ENCODE measurements at regions not wholly inside any gene's neighbourhood (a gene's known extent, or its start where the extent isn't known, plus 50 kb on each side); places are given as distances from the start of the nearest gene placed in this dataset.

- DNase-seq (ENCODE audit: low spot score), result no peak
These were observed 56.5 kb upstream of the JDP2 start for GRCh38 chr14:75371297-75371696.

GRCh38 chr14:75372260-75372659, 55.6 kb upstream of the JDP2 start:
- DNase-seq (ENCODE audit: low spot score), result no peak

GRCh38 chr14:75373133-75373532, 54.7 kb upstream of the JDP2 start:
- no peak for DNase-seq (ENCODE audit: low spot score)

- no peak for DNase-seq (ENCODE audit: low spot score)
These were observed 54.2 kb upstream of the JDP2 start for GRCh38 chr14:75373616-75374015.

GRCh38 chr14:75374911-75375310, 52.9 kb upstream of the JDP2 start:
- DNase-seq (ENCODE audit: low spot score), result no peak

- no peak for DNase-seq (ENCODE audit: low spot score)
These were observed 51.8 kb upstream of the JDP2 start for GRCh38 chr14:75375983-75376382.

All from NAMALWA (cell line).